SK-N-SH treated with all-trans-retinoic acid at 6 μM for 48 hours (cell line): ENCODE measurements at regions not wholly inside any gene's neighbourhood (a gene's known extent, or its start where the extent isn't known, plus 50 kb on each side); places are given as distances from the start of the nearest gene placed in this dataset.

ENCODE experiments used
- ATAC-seq: fragments of 200-7000 bp; cut with Tn5 transposase; 3 replicates; pipeline ENCODE4 v1.9.1; 2020; ENCODE audit warnings: mild to moderate bottlenecking, moderate library complexity
- ARNTL ChIP-seq: fragments of 450-650 bp; formaldehyde crosslinking; IDR thresholded peaks from 2 replicates; pipeline ENCODE4 v1.5.0; 2020; ENCODE audit warnings: low read depth, mild to moderate bottlenecking, moderate library complexity, borderline replicate concordance
- CSDC2 ChIP-seq: fragments of 250-450 bp; sonication (Bioruptor Pico); IDR thresholded peaks from 2 replicates; pipeline ENCODE4 v1.5.0; 2020; ENCODE audit warnings: mild to moderate bottlenecking, moderate library complexity
- ESRRG ChIP-seq: fragments of 250-450 bp; sonication (Bioruptor Pico); IDR thresholded peaks from 2 replicates; pipeline ENCODE4 v1.6.1; 2021; ENCODE audit warnings: mild to moderate bottlenecking
- GLIS3 ChIP-seq: fragments of 250-450 bp; sonication (Bioruptor Pico); IDR thresholded peaks from 2 replicates; pipeline ENCODE4 v1.5.0; 2020; ENCODE audit warnings: mild to moderate bottlenecking, moderate library complexity
- ISL1 ChIP-seq: fragments of 250-450 bp; sonication (Bioruptor Pico); IDR thresholded peaks from 2 replicates; pipeline ENCODE4 v2.1.2; 2022; ENCODE audit warnings: mild to moderate bottlenecking, moderate library complexity
- OSR1 ChIP-seq: fragments of 250-450 bp; sonication (Bioruptor Pico); IDR thresholded peaks from 2 replicates; pipeline ENCODE4 v1.8.0; 2022; ENCODE audit warnings: moderate library complexity, mild to moderate bottlenecking, inconsistent platforms
- PPARA ChIP-seq: fragments of 250-450 bp; sonication (Bioruptor Pico); IDR thresholded peaks from 2 replicates; pipeline ENCODE4 v1.5.0; 2020; ENCODE audit warnings: mild to moderate bottlenecking, borderline replicate concordance
- RARB ChIP-seq: fragments of 250-450 bp; sonication (Bioruptor Pico); IDR thresholded peaks from 2 replicates; pipeline ENCODE4 v1.8.0; 2021; ENCODE audit warnings: mild to moderate bottlenecking, moderate library complexity
- SNAI2 ChIP-seq: fragments of 250-450 bp; sonication (Bioruptor Pico); IDR thresholded peaks from 2 replicates; pipeline ENCODE4 v1.5.0; 2020; ENCODE audit warnings: mild to moderate bottlenecking, moderate library complexity
- TCF4 ChIP-seq: fragments of 250-450 bp; sonication (Bioruptor Pico); IDR thresholded peaks from 2 replicates; pipeline ENCODE4 v1.8.0; 2021; ENCODE audit warnings: mild to moderate bottlenecking, moderate library complexity, borderline replicate concordance
- TOX ChIP-seq: fragments of 250-450 bp; sonication (Bioruptor Pico); IDR thresholded peaks from 2 replicates; pipeline ENCODE4 v1.8.0; 2021; ENCODE audit warnings: mild to moderate bottlenecking, moderate library complexity, borderline replicate concordance
- ZC3H10 ChIP-seq: fragments of 250-450 bp; sonication (Bioruptor Pico); IDR thresholded peaks from 2 replicates; pipeline ENCODE4 v1.5.1; 2021; ENCODE audit warnings: mild to moderate bottlenecking, moderate library complexity
- ZFP30 ChIP-seq: fragments of 450-650 bp; formaldehyde crosslinking; IDR thresholded peaks from 2 replicates; pipeline ENCODE4 v1.5.0; 2022; ENCODE audit warnings: mild to moderate bottlenecking, moderate library complexity
- ZNF565 ChIP-seq: fragments of 450-650 bp; formaldehyde crosslinking; conservative IDR thresholded peaks from 2 replicates; pipeline ENCODE4 v1.5.0; 2020; ENCODE audit warnings: low read depth, mild to moderate bottlenecking, moderate library complexity
- ZNF70 ChIP-seq: fragments of 450-650 bp; formaldehyde crosslinking; IDR thresholded peaks from 2 replicates; pipeline ENCODE4 v1.5.0; 2020; ENCODE audit warnings: mild to moderate bottlenecking, moderate library complexity
- ZNF8 ChIP-seq: fragments of 450-650 bp; formaldehyde crosslinking; IDR thresholded peaks from 2 replicates; pipeline ENCODE4 v1.5.0; 2020; ENCODE audit warnings: mild to moderate bottlenecking, moderate library complexity
- TF ChIP-seq, protein P1 (sequence below): fragments of 250-450 bp; sonication (Bioruptor Pico); IDR thresholded peaks from 2 replicates; pipeline ENCODE4 v1.5.1; 2021; ENCODE audit warnings: mild to moderate bottlenecking, moderate library complexity
- TF ChIP-seq, protein P2 (sequence below): fragments of 250-450 bp; sonication (Bioruptor Pico); IDR thresholded peaks from 2 replicates; pipeline ENCODE4 v1.8.0; 2021; ENCODE audit warnings: low read depth, mild to moderate bottlenecking, moderate library complexity, borderline replicate concordance
- TF ChIP-seq, protein P3 (sequence below): fragments of 250-450 bp; sonication (Bioruptor Pico); IDR thresholded peaks from 2 replicates; pipeline ENCODE4 v1.5.0; 2020; ENCODE audit warnings: mild to moderate bottlenecking, moderate library complexity
- TF ChIP-seq, protein P4 (sequence below): fragments of 250-450 bp; sonication (Bioruptor Pico); IDR thresholded peaks from 2 replicates; pipeline ENCODE4 v1.8.0; 2020; ENCODE audit warnings: mild to moderate bottlenecking, moderate library complexity, borderline replicate concordance
- TF ChIP-seq, protein P5 (sequence below): fragments of 250-450 bp; sonication (Bioruptor Pico); IDR thresholded peaks from 2 replicates; pipeline ENCODE4 v1.5.1; 2020; ENCODE audit warnings: low read depth, mild to moderate bottlenecking, moderate library complexity

DNA sequence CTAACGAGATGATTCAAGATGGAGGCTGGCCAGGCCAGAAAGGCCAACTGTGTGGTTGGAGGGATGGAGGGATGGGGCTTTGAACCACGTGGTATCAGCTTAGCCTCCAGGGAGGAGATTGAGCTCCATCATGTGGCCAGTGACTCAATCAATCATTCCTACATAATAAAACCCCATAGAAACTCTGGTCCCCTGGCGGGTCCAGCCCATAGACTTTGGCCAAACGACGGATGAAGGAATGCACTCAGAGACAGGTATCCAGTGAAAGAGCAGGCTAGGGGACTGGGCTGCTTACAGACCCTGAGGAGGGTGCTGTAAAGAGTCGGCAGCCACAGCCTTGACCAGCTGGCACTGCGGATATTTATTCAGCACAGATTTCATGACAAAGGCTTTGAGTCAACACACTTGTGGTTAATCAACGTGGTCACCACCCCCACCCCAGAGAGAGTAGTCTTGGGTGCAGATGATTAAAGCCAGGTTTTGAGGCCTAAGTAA lies 308.7 kb upstream of the TNRC6C start (continued):
- TF ChIP-seq ARNTL (CRISPR knock-in tag) = no peak
- TF ChIP-seq OSR1 (CRISPR knock-in tag) = no peak
- TF ChIP-seq ZNF70 (CRISPR knock-in tag) = no peak

DNA sequence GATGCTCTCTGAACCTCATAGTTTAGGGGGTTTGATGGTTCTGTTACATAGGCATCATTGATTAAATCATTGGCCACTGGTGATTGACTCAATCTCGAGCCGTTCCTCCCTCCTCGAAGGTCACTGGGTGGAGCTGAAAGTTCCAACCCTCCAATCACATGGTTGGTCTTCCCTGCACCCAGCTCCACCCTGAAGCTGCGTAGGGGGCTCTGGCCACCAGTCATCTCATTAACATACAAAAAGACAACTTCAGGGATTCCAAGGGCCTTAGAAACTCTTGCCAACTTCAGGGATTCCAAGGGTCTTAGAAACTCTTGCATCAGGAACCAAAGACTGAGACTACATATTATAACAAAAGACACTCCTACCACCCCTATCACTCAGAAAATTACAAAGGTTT lies 306.5 kb upstream of the TNRC6C start:
- TF ChIP-seq GLIS3 (no peak), PPARA (no peak), ZNF70 (CRISPR knock-in tag) (no peak), ISL1 (CRISPR knock-in tag) (no peak), TCF4 (CRISPR knock-in tag) (no peak), OSR1 (CRISPR knock-in tag) (no peak), ZNF565 (CRISPR knock-in tag) (no peak)
- TF ChIP-seq, protein P1, sequence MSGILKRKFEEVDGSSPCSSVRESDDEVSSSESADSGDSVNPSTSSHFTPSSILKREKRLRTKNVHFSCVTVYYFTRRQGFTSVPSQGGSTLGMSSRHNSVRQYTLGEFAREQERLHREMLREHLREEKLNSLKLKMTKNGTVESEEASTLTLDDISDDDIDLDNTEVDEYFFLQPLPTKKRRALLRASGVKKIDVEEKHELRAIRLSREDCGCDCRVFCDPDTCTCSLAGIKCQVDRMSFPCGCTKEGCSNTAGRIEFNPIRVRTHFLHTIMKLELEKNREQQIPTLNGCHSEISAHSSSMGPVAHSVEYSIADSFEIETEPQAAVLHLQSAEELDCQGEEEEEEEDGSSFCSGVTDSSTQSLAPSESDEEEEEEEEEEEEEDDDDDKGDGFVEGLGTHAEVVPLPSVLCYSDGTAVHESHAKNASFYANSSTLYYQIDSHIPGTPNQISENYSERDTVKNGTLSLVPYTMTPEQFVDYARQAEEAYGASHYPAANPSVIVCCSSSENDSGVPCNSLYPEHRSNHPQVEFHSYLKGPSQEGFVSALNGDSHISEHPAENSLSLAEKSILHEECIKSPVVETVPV = no peak
- no peak for ATAC-seq

DNA sequence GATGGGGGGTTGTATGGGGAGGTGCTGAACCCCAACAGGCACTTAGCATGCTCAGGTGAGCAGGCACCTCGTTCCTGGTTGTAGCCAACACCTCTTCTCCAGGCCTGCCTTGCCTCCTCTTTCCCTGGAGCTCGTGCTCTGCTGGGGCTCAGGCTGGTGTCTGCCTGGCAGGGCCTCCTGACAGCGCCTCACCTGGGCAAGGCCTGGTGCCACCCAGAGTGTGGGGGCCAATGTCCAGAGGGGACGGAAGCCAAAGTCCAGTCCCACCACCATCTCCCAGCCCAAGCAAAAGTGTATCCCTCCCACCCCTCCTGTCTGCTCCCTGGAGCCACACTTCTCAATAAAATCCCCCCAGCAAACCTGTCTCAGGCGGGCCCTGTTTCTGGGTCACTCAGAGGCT lies 304.2 kb upstream of the TNRC6C start:
- ATAC-seq = no peak
- no peak for TF ChIP-seq SNAI2 (CRISPR knock-in tag)
- no peak for TF ChIP-seq ZNF565 (CRISPR knock-in tag)
- TF ChIP-seq, protein P2, sequence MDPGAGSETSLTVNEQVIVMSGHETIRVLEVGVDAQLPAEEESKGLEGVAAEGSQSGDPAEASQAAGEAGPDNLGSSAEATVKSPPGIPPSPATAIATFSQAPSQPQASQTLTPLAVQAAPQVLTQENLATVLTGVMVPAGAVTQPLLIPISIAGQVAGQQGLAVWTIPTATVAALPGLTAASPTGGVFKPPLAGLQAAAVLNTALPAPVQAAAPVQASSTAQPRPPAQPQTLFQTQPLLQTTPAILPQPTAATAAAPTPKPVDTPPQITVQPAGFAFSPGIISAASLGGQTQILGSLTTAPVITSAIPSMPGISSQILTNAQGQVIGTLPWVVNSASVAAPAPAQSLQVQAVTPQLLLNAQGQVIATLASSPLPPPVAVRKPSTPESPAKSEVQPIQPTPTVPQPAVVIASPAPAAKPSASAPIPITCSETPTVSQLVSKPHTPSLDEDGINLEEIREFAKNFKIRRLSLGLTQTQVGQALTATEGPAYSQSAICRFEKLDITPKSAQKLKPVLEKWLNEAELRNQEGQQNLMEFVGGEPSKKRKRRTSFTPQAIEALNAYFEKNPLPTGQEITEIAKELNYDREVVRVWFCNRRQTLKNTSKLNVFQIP (CRISPR knock-in tag) = no peak
- TF ChIP-seq, protein P3, sequence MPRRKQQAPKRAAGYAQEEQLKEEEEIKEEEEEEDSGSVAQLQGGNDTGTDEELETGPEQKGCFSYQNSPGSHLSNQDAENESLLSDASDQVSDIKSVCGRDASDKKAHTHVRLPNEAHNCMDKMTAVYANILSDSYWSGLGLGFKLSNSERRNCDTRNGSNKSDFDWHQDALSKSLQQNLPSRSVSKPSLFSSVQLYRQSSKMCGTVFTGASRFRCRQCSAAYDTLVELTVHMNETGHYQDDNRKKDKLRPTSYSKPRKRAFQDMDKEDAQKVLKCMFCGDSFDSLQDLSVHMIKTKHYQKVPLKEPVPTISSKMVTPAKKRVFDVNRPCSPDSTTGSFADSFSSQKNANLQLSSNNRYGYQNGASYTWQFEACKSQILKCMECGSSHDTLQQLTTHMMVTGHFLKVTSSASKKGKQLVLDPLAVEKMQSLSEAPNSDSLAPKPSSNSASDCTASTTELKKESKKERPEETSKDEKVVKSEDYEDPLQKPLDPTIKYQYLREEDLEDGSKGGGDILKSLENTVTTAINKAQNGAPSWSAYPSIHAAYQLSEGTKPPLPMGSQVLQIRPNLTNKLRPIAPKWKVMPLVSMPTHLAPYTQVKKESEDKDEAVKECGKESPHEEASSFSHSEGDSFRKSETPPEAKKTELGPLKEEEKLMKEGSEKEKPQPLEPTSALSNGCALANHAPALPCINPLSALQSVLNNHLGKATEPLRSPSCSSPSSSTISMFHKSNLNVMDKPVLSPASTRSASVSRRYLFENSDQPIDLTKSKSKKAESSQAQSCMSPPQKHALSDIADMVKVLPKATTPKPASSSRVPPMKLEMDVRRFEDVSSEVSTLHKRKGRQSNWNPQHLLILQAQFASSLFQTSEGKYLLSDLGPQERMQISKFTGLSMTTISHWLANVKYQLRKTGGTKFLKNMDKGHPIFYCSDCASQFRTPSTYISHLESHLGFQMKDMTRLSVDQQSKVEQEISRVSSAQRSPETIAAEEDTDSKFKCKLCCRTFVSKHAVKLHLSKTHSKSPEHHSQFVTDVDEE (CRISPR knock-in tag) = no peak
- TF ChIP-seq ZNF70 (CRISPR knock-in tag) = no peak
- TF ChIP-seq, protein P4, sequence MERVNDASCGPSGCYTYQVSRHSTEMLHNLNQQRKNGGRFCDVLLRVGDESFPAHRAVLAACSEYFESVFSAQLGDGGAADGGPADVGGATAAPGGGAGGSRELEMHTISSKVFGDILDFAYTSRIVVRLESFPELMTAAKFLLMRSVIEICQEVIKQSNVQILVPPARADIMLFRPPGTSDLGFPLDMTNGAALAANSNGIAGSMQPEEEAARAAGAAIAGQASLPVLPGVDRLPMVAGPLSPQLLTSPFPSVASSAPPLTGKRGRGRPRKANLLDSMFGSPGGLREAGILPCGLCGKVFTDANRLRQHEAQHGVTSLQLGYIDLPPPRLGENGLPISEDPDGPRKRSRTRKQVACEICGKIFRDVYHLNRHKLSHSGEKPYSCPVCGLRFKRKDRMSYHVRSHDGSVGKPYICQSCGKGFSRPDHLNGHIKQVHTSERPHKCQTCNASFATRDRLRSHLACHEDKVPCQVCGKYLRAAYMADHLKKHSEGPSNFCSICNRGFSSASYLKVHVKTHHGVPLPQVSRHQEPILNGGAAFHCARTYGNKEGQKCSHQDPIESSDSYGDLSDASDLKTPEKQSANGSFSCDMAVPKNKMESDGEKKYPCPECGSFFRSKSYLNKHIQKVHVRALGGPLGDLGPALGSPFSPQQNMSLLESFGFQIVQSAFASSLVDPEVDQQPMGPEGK (CRISPR knock-in tag) = no peak
- TF ChIP-seq ESRRG (CRISPR knock-in tag) = no peak
- TF ChIP-seq ZC3H10 (CRISPR knock-in tag) = no peak
- no peak for TF ChIP-seq PPARA
- TF ChIP-seq TCF4 (CRISPR knock-in tag) = no peak
- no peak for TF ChIP-seq GLIS3
- TF ChIP-seq, all 23 proteins: peak for 0

DNA sequence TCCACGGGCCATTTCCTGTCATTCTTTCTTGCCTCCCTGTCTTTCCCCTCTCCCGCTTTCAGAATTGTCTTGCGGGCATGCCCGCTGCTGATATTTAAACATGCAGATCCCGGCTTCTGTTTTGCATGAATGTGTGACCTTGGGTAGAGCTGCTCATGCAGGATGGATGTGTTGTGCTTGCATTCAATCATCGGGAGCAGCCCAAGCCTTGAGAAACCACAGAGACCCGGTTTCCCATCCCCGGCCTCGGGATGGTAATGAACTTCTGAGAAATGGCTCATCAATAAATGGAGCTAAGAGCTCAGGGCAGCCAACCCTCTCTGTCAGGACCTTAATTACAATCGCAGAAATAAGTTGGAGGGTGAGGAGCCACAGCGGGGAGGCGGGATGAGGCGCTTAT lies 303.7 kb upstream of the TNRC6C start:
- no peak for TF ChIP-seq ZNF565 (CRISPR knock-in tag)
- no peak for TF ChIP-seq PPARA
- TF ChIP-seq TOX (CRISPR knock-in tag) = no peak
- TF ChIP-seq ZNF8 (CRISPR knock-in tag) = no peak
- TF ChIP-seq RARB (CRISPR knock-in tag) = no peak
- no peak for TF ChIP-seq CSDC2 (CRISPR knock-in tag)
- TF ChIP-seq ZC3H10 (CRISPR knock-in tag) = no peak
- TF ChIP-seq ZFP30 = no peak

DNA sequence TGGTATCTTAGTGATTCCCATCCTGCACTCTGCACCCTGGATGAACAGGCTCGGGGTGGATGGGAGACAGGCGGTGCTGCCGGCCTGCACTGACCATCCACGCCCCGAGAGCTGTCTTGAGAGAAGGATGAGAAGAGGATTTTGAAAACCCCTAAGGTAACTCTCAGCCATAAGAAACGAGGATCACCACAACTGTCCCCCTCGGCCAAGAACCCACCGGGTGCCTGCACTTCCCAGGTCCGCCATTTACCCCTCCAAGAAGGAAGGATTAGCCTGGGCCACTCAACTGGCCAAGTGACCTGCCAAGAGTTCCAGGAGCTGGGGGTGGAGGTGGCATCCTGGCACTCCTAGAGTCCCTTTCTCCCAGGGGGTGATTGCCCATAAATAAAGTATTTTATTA lies 302.4 kb upstream of the TNRC6C start:
- no peak for TF ChIP-seq SNAI2 (CRISPR knock-in tag)
- TF ChIP-seq, protein P1 = no peak
- TF ChIP-seq RARB (CRISPR knock-in tag) = no peak
- TF ChIP-seq, protein P5, sequence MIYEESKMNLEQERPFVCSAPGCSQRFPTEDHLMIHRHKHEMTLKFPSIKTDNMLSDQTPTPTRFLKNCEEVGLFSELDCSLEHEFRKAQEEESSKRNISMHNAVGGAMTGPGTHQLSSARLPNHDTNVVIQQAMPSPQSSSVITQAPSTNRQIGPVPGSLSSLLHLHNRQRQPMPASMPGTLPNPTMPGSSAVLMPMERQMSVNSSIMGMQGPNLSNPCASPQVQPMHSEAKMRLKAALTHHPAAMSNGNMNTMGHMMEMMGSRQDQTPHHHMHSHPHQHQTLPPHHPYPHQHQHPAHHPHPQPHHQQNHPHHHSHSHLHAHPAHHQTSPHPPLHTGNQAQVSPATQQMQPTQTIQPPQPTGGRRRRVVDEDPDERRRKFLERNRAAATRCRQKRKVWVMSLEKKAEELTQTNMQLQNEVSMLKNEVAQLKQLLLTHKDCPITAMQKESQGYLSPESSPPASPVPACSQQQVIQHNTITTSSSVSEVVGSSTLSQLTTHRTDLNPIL (CRISPR knock-in tag) = no peak
- TF ChIP-seq ESRRG (CRISPR knock-in tag) = no peak
- TF ChIP-seq, all 23 proteins: peak for 0

More for the DNA sequence above, 303.7 kb upstream of the TNRC6C start:
- ATAC-seq = no peak

More for the DNA sequence above, 302.4 kb upstream of the TNRC6C start:
- ATAC-seq = no peak
